Femur (tissue), 1 donor: ENCODE measurements at regions not wholly inside any gene's neighbourhood (a gene's known extent, or its start where the extent isn't known, plus 50 kb on each side); places are given as distances from the start of the nearest gene placed in this dataset.
A peak's percentile ranks its signal among the peaks of the same experiment; 100 is the strongest.

ENCODE experiments used
- DNase-seq: peaks from one replicate; pipeline ENCODE4 v3.0.0-alpha.2; 2017

GRCh38 chr2:71832388-71832787 is 315.3 kb downstream of the CYP26B1 start:
- DNase-seq, result no peak

GRCh38 chr2:71831193-71831577 is 316.5 kb downstream of the CYP26B1 start:
- peak; percentile 79 for DNase-seq

GRCh38 chr2:71830497-71831192 is 317.0 kb downstream of the CYP26B1 start:
- no peak for DNase-seq

GRCh38 chr2:71829008-71829407 is 318.7 kb downstream of the CYP26B1 start:
- no peak for DNase-seq

GRCh38 chr2:71827973-71828372 is 319.7 kb downstream of the CYP26B1 start:
- DNase-seq, result no peak

- no peak for DNase-seq
Measured at GRCh38 chr2:71827524-71827901, 320.1 kb downstream of the CYP26B1 start.

GRCh38 chr2:71826826-71827523 is 320.7 kb downstream of the CYP26B1 start:
- no peak for DNase-seq

GRCh38 chr2:71826299-71826698 is 321.4 kb downstream of the CYP26B1 start:
- DNase-seq, result no peak

GRCh38 chr2:71824436-71824835 is 323.2 kb downstream of the CYP26B1 start:
- no peak for DNase-seq

- DNase-seq, result no peak
Measured at GRCh38 chr2:71823526-71823925, 324.1 kb downstream of the CYP26B1 start.

- DNase-seq, result no peak
Measured at GRCh38 chr2:71822463-71822862, 325.2 kb downstream of the CYP26B1 start.

- no peak for DNase-seq
Measured at GRCh38 chr2:71821856-71822255, 325.8 kb downstream of the CYP26B1 start.

- no peak for DNase-seq
Measured at GRCh38 chr2:71816815-71817214, 330.8 kb downstream of the CYP26B1 start.

- no peak for DNase-seq
Measured at GRCh38 chr2:71815701-71816474, 331.8 kb downstream of the CYP26B1 start.

GRCh38 chr2:71814885-71815284 is 332.8 kb downstream of the CYP26B1 start:
- no peak for DNase-seq

- peak; percentile 12 for DNase-seq
Measured at GRCh38 chr2:71813807-71814470, 333.7 kb downstream of the CYP26B1 start.

- peak; percentile 10 for DNase-seq
Measured at GRCh38 chr2:71813315-71813714, 334.3 kb downstream of the CYP26B1 start.

- peak; percentile 8 for DNase-seq
Measured at GRCh38 chr2:71812736-71813135, 334.9 kb downstream of the CYP26B1 start.

GRCh38 chr2:71811726-71812125 is 335.9 kb downstream of the CYP26B1 start:
- DNase-seq, result peak; percentile 8

GRCh38 chr2:71811157-71811556 is 336.5 kb downstream of the CYP26B1 start:
- no peak for DNase-seq

GRCh38 chr2:71807581-71808451 is 339.8 kb downstream of the CYP26B1 start:
- peak; percentile 83 for DNase-seq

- no peak for DNase-seq
Measured at GRCh38 chr2:71806432-71806831, 341.2 kb downstream of the CYP26B1 start.
